Testis (tissue), 2 donors: ENCODE measurements at regions not wholly inside any gene's neighbourhood (a gene's known extent, or its start where the extent isn't known, plus 50 kb on each side); places are given as distances from the start of the nearest gene placed in this dataset.

Source experiments
- CTCF ChIP-seq, 3 experiments: fragments of 450-650 bp in 2 of 3; fragments of 200-600 bp in 1 of 3; sonication (generic) in 1 of 3; IDR thresholded peaks; one replicate each; pipeline ENCODE4 v1.5.1; 2016 to 2019; ENCODE audit warnings: antibody characterized with exemption in 3 of 3, mild to moderate bottlenecking in 2 of 3, moderate library complexity in 1 of 3
- POLR2A ChIP-seq: fragments of 450-650 bp; IDR thresholded peaks from one replicate; pipeline ENCODE4 v1.6.1; 2017; ENCODE audit warnings: antibody characterized with exemption, mild to moderate bottlenecking, moderate library complexity

- TF ChIP-seq CTCF (IDR thresholded peaks at IDR 0.05) (no peak), POLR2A (no peak)
Measured at GRCh38 chr12:59115526-59115925, 195.2 kb upstream of the LRIG3 start.
